HG03066 (cell line): ENCODE measurements at regions not wholly inside any gene's neighbourhood (a gene's known extent, or its start where the extent isn't known, plus 50 kb on each side); places are given as distances from the start of the nearest gene placed in this dataset.
"Not testable (repeated sequence)": the region's sequence is repeated elsewhere in the genome, so short reads cannot be mapped to it uniquely, and the experiment has no call there.

Experiments
- ATAC-seq: cut with Tn5 transposase; IDR thresholded peaks from one replicate; pipeline ENCODE4 v1.9.1; 2021; ENCODE audit warnings: low read depth; ENCODE audit not compliant: unreplicated experiment

DNA sequence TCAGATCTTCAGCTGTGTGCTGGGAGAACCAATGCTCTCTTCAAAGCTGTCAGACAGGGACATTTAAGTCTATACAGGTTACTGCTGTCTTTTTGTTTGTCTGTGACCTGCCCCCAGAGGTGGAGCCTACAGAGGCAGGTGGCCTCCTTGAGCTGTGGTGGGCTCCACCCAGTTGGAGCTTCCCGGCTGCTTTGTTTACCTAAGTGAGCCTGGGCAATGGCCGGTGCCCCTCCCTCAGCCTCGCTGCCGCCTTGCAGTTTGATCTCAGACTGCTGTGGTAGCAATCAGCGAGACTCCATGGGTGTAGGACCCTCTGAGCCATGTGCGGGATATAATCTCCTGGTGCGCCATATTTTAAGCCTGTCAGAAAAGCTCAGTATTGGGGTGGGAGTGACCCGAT lies 745.8 kb upstream of the POU3F2 start:
- not testable (repeated sequence) for ATAC-seq

- no peak for ATAC-seq
Measured at GRCh38 chr6:98092331-98092730, 742.0 kb upstream of the POU3F2 start.

DNA sequence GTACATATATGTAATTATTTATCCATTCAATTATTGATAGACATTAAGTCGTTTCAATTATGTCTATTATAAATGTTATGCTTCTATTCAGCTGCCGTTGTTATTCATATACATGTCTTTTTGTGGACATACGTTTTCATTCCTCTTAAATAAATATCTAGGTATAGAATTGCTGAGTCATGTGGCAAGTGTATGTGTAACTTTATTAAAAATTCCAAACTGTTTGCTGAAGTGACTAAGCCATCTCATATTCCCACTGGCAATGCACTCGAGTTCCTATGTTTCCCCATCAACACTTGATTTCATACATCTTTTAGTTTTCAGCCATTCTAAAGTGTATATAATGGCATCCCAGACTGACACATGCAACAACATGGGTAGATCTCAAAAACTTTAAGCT lies 739.7 kb upstream of the POU3F2 start:
- no peak for ATAC-seq

GRCh38 chr6:98107801-98108200 lies 726.6 kb upstream of the POU3F2 start:
- ATAC-seq: no peak

GRCh38 chr6:98116455-98116854 lies 717.9 kb upstream of the POU3F2 start:
- ATAC-seq: no peak

DNA sequence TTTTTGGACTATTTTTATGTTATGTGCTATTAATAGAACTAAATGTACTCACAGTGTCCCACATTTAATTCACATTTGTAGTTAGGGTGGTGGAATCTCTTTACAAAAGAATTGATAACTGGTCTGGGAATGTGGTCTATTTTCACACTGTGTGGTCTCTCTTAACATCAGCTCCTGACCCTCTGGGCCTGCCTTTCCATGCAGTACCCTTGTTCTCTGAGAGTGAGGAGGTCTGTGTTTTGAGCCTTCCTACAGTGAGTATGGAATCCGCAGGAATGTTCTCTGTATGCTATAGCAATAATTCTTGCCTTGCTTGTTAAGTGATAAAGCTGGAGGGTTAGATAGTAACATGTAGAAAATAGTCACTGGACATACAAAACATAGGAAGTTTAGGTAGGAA lies 717.3 kb upstream of the POU3F2 start:
- ATAC-seq: no peak

DNA sequence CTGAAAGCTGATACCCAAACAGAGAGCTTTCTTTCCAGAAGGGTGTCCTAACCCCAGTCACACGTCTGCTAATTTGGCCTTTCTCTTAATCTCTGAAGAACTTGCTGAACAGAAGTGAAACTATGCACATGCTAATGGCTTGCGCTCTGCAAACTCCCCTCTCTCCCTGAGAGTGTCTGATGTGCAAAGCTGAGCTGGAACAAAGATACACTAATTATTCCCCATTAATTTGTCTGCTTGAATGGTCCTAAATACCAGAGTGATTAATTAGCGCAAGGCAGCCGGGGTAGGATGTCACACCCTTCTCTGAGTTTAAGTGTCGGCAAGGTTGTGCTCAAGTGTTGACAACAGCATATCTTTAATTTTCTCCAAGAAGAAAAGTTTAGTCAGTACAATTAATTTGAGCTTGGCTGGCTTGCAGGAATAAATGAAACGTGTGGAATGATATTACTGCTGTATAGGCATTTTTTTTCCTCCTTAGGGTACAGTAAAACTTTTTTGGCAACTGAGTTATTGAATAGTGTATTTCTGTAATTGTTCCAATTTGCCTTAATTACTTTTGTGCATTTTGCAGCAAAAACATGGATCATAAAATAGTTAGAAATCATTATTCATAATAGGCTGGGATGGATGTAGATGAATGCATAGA lies 715.9 kb upstream of the POU3F2 start:
- ATAC-seq: no peak

- ATAC-seq: no peak
Measured at GRCh38 chr6:98124171-98124570, 710.2 kb upstream of the POU3F2 start.

DNA sequence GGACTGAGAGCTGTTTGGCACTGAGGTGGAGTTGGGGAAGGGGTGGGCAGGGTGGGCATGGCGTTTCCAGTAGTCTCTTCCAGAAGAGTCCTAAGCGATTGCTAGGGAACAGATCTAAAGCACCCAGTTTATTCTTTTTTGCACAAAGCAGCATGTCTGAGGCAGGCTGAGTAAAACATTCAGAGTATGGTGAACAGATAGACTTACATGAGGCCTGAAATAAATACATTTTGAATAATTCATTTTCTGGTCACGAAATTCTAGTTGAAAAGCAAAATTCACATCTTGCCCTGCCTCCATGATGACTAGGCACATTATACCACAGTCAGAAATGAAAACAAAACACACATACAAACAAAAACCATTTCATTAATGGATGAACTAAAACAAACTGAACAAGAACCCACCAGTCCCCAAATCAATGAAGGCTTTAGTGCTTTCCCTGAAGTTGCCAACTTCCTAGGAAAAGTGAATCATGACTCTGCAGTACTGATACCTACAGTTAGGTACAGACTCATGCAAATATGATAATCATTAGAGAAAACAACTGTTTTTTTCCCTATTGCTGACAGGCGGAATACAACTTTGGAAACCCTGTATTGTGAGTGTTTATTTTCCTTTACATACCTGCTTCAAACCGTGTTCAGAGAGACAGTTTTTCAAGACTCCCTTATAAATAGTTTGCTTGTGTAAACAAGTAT lies 702.9 kb upstream of the POU3F2 start:
- no peak for ATAC-seq

- no peak for ATAC-seq
Measured at GRCh38 chr6:98136333-98136732, 698.0 kb upstream of the POU3F2 start.

DNA sequence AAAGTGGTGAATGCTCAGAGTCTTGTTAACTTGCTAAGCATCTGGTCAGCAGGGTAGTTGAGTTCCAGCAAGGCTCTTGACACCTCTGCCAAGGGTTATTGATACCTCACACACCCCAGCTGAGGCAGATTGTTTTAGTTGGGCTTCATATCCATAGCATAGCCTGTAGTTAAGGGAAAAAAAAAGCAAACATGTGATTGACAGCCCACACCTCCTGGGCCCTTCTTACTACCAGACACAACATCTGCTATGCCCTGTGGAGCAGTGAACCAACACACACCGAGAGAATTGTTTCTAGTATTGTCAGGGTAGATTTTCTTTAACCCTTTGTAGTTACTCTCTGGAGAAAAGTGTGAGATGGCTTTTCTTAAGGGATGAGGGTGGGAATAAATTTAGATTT lies 697.0 kb upstream of the POU3F2 start:
- ATAC-seq: no peak

GRCh38 chr6:98142839-98143238 lies 691.5 kb upstream of the POU3F2 start:
- no peak for ATAC-seq

DNA sequence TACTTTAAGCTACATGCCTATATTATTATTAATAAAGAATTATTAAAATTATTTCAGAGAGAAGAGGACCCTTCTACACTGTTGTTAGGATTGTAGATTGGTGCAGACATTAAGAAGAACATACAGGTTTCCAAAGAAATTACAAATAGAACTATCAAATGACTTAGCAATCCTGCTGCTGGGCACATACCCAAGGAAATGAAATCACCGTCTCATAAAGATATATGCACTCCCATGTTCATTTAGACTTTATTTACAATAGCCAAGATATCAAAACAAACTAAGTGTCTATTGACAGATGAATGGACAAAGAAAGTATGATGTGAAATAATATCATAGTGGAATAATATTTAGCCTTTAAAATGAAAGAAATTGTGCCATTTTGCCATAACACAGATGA lies 687.7 kb upstream of the POU3F2 start:
- ATAC-seq: no peak

- ATAC-seq: no peak
Measured at GRCh38 chr6:98156580-98156979, 677.8 kb upstream of the POU3F2 start.

DNA sequence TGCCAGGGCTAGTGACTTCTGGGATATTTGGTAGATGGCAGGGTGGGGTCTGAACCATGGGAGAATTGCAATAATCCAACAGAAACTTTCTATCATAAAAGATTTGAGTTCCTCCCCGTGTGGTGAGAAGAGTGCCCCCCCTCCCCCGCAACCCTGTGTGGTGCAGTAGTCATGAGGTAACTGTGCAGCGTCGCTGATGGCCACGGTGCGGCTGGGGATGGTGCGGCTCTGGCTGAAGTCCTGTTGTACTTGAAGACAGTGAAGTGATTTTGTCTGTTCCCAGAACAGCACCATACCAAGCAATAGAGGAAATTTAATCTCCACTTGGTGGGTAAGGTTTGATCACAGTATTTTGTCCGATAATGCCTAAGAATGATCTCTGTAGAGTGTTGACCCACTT lies 654.8 kb upstream of the POU3F2 start:
- no peak for ATAC-seq

DNA sequence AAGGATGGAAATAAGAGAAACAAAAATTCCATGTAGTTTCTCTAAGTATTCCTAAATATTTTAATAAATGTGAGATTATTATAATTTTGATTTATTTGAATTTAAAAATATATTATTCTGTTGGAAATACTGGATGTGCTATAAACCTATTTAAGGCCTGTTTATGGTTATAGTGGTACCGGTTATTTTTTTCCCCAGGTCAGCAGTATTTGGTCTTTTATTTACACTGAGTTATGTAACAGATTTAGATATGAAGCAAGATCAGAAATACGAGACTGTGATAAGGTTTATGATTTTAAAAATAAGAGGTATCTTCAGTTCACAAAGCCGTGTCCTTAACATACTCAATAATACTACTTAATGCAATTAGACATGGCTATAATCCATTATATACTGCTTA lies 634.3 kb upstream of the POU3F2 start:
- no peak for ATAC-seq

GRCh38 chr6:98203170-98203806 lies 631.1 kb upstream of the POU3F2 start:
- ATAC-seq: no peak

DNA sequence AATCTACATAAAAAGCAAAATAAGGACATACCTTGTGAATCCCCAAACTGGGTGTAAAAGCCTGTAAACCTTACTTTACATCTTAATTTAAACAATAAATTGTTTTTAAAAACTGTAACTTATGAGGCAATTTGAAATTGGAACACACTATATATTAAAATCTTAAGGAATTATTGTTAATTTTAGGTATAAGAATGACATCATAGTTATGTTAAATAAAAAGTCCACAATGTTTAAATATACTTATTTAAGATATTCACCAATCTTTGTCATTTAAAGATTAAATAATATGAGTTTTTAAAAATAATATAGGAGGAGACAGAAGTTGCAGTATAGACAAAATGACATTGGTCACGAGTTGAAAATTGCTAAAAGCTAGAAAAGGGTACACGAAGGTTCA lies 621.9 kb upstream of the POU3F2 start:
- ATAC-seq: no peak

DNA sequence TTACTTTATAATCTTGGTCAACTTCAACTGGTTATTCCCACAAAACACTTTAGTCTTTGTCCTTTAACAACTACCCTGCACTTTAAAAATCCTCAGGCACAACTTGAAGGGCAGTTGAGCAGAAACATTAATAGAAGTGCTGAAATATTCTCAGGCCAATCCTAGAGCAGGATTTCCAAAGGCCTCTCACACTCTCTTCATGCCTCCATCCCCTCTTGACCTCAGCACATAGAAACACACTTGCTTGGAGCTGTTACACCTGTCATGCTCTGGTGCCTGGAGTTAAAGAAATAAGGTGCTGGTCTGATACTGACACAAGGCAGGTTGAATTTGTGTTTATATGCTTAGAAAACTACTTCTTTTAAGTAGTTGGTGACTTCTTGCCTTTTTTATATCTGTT lies 618.8 kb upstream of the POU3F2 start:
- ATAC-seq: no peak

- ATAC-seq: no peak
Measured at GRCh38 chr6:98230250-98230649, 604.1 kb upstream of the POU3F2 start.

GRCh38 chr6:98239057-98239456 lies 595.3 kb upstream of the POU3F2 start:
- ATAC-seq: no peak

DNA sequence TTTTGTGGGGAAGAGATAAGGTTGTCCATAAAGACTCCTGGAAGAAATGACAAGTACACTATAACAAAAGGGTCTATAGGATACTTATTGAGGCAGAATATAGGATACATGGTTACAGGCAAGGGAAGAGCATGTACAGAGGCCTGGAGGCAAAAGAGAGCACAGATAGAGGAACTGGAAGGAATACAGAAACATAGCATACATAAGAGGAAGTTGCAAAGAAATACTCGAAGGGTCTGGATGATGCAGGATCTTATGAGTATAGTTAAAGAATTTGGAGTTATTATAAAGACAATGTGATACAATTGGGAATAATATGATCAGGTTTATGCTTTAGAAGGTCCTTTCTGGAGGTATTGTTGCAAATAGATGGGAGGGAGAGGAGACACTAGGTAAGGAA lies 592.7 kb upstream of the POU3F2 start:
- ATAC-seq: no peak
